Liver (tissue), 3 donors: ENCODE measurements at regions not wholly inside any gene's neighbourhood (a gene's known extent, or its start where the extent isn't known, plus 50 kb on each side); places are given as distances from the start of the nearest gene placed in this dataset.

Experiments used
- ATF3 ChIP-seq: IDR thresholded peaks from 2 replicates; pipeline ENCODE4 v1.6.1; 2016; ENCODE audit warnings: antibody characterized with exemption
- CTCF ChIP-seq: fragments of 150-350 bp; IDR thresholded peaks from 2 replicates; pipeline ENCODE4 v1.5.1; 2017; ENCODE audit warnings: improper control_type of control experiment, low read depth, low read length; ENCODE audit not compliant: missing input control
- JUND ChIP-seq, 2 donors: IDR thresholded peaks; 2 replicates each; pipeline ENCODE4 v1.6.1; 2016; ENCODE audit warnings: antibody characterized with exemption in 2 of 2
- RAD21 ChIP-seq, 2 donors: IDR thresholded peaks; 2 replicates each; pipeline ENCODE4 v1.6.1; 2016; ENCODE audit warnings: antibody characterized with exemption in 2 of 2, mild to moderate bottlenecking in 2 of 2
- donor health status: healthy.
- donor health status: healthy.

GRCh38 chr20:50264534-50265145 is 74.0 kb downstream of the CEBPB start:
- no peak for TF ChIP-seq RAD21 (IDR thresholded peaks at IDR 0.05)
- TF ChIP-seq CTCF, result no peak
- TF ChIP-seq JUND (IDR thresholded peaks at IDR 0.05), result no peak
- no peak for TF ChIP-seq ATF3
